HT-29 (cell line): ENCODE measurements at regions not wholly inside any gene's neighbourhood (a gene's known extent, or its start where the extent isn't known, plus 50 kb on each side); places are given as distances from the start of the nearest gene placed in this dataset.
A peak's percentile ranks its signal among the peaks of the same experiment; 100 is the strongest.
"Not testable (repeated sequence)": the region's sequence is repeated elsewhere in the genome, so short reads cannot be mapped to it uniquely, and the experiment has no call there.

ENCODE experiments used
- DNase-seq: peaks from one replicate; pipeline ENCODE4 v3.0.0-alpha.2; 2015; ENCODE audit warnings: low spot score

DNA sequence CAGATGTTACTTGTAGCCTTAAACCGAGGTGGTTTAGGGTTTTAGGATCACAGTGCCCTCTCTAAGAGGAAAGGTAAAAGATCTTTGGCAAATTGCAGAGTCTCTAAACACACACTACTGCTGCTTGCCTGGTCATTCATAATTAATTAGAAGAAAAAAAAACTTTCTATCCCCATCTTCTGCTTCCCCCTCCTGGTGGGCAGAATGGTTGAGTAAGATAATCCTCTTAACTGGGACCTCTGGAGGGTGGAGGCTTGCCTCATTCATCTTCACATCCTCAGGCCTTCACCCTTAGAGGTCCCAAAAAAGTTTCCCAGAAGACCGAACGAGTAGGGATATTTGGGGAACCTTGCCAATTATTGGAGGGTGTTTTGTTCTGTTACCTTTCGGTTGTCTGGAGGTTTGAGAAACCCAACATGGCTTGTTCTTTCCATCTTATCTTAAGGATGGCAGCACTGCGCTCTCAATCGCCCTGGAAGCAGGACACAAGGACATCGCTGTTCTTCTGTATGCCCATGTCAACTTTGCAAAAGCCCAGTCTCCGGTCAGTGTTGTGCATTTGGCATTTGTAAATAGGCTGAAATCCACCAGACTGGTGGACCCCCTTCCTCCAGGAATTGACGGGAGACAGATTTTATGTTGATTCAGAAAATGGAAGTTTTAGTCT lies 97.3 kb upstream of the DMRT1 start:
- no peak for DNase-seq

DNA sequence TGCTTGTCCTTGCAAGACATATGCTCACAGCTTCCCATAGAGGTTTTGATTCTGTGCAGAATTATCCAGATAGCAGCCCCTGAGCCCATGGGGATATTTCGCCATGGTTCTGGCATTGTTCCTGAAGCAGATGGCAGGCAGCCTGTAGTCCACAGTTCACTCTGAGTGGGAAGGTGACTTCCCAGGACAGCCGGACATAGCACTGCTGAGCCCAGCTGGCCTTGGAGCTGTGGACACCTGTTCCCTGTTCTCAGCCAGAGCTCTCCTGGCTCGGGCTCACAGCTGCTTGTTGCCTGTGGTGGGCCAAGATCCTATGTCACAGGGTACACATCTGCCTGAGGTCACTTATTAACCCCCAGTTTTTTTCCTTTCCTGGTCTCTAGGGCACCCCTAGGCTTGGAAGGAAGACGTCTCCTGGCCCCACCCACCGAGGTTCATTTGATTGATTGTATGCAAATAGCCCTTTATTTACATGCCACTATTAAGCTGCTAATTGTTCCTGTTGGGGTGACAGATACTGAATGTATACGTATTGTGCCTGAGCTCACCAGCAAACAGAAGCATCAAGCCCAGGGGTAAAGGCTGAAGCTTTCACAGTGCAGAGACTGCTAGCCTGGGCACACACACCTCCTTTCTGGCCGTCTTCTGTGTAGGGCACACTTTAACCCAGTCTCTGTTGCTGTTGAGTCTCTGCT lies 96.6 kb upstream of the DMRT1 start:
- no peak for DNase-seq

DNA sequence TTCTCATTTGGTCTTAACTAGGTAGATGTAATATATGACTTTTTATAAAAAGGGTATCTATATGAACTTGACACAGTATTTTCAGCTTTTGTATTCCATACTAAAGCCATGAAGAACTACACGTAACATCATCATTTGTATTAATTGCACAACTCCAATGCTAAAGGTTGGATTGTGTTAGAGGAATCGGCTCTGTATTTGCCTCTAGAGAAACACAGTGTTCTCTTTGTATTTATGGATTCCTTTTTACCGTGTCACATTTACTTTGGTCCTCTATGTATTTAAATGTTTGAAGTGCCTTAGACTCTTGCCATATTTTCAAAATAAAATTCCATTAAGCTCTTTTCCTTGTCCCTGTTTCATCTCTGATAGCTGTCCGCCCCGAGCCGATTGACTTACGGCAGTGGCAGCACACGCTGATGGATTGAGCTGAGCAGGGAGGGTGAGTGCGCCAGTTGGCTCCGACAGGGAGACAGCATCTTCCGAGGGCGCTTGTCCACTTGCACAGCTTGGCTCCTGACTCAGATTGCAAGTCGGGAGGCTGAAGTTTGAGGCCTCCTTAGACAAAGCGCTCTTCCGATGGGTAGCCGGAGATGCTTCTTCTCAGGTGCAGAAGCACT lies 95.6 kb upstream of the DMRT1 start:
- no peak for DNase-seq

DNA sequence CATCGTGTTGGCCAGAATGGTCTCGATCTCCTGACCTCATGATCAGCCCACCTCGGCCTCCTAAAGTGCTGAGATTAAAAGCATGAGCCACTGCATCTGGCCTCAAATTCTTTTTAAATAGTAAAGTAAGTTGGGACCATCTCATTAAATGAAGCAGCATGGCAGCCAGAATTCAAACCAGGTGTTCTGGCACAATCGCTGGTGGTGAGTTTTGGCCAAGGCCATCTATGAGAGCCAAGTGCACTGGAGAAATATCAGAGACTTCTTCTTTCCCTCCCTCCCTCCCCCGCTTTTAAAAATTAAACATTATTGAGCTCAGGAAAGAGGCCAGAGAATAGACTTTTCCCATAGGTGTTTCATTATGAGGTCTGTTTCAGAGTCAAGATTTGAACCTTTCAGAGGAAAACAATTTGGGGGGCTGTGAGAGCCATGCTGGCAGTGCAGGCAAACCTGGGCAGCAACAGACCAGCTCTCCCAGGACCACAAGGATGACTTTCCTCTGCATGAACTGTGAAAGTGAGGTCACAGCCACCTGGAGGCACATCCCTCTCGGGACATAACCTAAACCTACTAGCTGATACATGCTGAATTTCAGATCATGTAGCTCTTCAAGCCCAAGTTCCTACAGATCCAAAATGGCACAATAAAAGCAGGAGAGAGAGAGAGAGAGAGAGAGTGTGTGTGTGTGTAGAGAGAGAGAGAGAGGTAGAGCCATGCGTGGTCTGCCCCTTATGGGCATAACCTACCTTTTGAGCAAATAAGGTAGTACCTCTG lies 94.6 kb upstream of the DMRT1 start:
- DNase-seq: no peak

DNA sequence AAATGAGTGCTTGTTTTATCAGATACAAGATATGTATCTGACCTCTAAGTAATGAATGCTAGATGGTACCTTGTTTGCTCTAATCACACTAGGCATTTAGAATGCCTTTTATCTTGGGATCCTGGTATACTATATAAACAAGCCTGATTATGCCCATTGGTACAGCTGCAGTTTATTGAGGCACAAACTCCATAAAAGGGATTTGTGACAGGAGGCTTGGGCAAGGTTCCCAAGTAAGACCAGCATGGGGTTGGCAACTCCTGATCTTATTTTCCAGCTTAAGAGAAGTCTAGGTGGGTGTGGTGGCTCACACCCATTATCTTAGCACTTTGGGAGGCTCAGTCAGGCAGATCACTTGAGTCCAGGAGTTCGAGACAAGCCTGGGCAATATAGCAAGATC lies 93.9 kb upstream of the DMRT1 start:
- DNase-seq: no peak

DNA sequence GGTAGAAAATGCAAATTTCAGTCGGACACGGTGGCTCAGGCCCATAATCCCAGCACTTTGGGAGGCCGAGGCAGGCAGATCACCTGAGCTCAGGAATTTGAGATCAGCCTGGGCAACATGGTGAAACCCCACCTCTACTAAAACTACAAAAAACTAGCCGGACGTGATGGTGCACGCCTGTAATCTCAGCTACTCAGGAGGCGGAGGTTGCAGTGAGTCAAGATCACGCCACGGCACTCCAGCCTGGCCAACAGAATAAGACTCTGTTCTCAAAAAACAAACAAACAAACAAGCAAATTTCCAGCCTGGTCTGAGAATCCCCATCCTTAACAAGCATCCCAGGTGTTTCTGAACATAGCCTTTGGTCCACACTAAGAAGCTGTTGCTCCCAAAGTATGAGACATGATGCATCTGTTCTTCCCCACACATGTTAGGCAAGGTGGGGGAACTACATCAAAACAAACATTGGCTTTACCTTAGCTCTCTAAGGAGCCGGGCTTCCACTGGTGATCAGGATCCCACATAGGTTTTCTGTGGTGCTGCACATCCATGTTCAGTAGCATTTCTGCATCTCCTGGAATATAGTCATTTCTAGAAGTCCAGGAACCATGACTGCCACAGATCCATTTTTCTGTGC lies 92.5 kb upstream of the DMRT1 start:
- no peak for DNase-seq

DNA sequence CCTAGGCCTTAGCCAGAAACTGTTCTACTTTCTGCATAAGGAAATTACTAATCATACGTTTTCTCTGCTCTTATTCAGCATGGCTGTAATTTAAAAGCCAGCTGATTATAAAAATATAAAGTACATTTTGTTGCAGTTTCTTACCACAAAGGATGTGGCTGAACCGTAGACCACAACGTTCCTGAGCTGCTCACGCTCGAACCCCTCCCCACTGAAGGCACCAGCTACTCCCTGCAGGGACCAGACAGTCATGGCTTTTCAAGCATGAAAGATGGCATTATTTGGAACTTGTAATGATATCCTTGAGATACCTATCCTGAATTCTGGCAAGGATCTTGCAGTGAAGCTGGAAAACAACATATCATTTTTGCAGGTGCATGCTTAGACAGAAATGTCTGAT lies 91.8 kb upstream of the DMRT1 start:
- no peak for DNase-seq

DNA sequence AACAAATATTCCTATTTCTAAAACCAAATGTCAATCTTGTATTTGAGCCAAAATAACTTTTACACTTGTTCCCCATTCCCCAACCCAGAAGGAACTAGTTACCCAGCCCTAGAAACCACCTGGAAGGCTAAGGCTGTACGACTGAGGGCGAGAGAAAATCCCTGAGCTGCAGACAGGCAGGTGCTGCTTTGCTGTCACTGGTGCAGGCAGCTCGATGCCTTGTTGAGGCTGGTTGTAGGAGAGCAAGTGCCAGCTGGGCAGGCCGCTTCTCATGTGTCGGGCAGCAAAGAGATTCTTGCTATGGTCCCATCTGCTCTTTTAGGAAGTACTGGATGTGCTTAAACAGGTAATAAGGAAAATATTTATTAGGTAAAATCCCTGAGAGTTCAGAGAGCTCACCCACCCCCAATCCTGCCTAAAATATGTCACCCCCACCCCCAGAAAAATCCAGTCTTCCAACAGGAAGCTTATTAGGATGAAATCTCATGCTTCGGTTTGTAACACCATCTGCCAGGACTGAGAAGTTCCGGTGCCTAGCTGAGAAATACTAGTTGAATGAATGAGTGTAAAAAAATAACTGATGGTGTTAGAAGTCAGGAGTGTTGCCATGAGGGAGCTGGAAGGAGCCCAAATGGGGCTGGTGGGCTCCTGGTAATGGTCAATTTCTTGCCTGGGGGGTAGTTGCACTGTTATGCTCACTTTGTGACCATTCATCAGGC lies 91.1 kb upstream of the DMRT1 start:
- DNase-seq: no peak

DNA sequence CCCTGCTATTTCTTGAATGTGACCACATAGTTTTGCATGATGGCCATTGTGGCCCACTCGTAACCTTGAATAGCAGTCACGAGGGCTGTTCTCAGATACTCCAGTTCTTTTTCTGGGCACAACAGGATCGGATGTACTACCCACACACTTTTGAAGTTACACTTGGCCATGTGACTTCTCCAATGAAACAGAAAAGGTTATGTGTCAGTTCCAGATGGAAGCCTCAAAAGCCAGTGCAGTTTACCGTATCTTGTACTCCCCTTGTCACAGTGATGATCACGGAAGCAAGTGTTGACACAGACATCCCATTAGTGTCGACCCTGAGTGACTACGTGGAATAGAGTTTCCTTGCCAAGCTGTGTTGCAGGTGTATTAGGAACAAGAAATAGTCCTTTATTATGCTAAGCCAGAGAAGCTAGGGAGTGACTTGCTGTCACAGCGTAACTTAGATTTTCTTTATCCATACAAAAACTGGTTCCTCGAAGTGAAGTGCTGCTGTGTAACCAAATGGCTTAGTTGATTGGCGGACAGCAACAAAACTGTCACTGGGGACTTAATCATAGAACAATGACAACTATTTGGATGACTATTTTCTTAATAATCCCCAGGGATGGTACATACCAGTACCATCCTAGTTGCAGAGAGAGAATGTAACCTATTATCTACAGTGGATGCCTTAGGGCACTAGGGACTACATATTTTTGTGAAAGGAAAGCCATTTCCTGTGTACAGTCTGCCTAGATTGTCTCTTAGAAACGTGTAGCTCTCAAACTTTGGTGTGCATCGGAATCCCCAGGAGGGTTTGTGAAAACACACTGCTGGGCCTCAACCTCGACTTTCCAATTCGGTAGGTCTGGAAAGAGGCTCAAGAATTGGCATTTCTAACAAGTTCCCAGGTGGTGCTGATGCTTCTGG lies 90.1 kb upstream of the DMRT1 start:
- DNase-seq: no peak

DNA sequence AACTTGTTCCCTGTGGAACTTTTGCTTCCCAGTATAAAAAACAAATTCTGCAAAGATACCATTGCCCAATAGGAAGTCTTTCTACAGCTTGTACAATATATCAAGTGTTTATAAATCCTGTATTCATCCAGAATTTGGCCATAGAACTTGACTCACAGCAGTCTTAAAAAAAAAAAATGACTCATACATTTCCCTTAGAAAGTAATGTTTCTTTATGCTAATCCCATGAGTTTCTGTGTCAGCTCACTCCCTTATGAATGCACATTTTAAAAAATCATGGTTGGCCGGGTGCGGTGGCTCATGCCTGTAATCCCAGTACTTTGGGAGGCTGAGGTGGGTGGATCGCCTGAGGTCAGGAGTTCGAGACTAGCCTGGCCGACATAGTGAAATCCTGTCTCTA lies 89.3 kb upstream of the DMRT1 start:
- no peak for DNase-seq

DNA sequence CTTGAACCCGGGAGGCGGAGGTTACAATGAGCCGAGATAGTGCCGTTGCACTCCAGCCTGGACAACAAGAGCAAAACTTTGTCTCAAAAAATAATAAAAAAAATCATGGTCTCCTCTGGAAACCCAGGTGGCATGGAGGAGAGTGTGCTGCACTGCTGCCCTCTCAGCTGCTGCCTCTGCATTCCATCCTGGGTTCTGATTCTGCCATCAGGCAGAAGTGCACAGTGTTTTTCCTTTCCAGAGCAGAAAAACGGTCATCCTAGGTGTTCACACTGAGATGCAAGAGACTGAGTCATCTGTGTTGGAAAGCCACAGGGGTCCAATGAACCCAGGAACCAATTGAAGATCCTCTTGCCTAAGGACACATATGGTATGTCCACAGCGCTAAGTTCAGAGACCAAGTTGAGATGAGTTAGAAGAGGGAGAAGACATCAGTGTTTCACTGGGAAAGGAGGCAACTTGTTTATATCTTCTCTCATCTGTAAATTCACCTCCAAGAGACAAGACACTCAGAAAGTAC lies 88.8 kb upstream of the DMRT1 start:
- DNase-seq: no peak

DNA sequence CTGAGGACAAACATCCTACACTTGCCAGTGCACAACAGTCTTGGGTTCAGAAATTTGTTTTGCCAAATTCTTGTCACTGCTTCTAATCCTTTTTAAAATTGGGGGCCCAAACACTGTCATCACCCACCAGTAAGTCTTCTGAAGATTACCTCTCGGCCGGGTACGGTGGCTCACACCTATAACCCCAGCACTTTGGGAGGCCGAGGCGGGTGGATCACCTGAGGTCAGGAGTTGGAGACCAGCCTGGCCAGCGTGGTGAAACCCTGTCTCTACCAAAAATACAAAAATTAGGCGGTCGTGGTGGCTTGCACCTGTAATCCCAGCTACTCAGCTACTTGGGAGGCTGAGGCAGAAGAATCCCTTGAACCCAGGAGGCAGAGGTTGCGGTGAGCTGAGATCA lies 87.8 kb upstream of the DMRT1 start:
- not testable (repeated sequence) for DNase-seq

DNA sequence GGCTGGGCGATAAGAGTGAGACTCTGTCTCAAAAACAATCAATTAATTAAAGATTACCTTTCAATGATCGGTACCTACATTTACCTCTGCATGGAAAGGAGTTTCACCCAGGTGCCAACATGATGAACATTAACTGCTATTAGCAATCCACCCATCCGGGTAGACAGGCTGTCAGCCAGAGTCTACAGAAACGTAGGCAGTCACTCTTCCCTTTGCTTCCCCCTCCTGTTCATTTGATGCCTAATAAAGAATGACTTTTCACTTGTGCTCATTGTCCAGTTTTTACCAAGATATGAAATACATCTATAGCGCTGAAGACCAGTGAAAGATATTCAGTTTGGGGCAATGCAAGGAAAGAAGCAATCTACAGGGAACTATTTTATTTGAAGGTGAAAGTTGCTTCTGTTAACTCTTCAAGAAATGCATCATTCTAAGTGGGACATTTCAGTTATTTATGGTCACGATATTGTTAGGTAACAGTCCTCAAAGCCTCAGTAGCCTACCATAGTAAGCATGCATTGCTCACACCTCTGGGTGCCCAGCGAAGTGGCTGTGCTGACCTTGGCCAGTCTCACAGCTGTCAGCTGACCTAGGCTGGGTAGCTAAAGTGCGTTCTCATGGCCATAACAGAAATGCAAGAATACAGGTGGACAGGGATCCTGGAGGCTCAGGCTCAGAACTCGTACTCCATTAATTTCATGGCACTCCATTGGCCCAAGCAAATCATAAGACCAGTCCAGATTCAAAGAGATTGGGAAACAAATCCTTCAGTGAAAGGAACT lies 87.2 kb upstream of the DMRT1 start:
- DNase-seq: peak; percentile 21

DNA sequence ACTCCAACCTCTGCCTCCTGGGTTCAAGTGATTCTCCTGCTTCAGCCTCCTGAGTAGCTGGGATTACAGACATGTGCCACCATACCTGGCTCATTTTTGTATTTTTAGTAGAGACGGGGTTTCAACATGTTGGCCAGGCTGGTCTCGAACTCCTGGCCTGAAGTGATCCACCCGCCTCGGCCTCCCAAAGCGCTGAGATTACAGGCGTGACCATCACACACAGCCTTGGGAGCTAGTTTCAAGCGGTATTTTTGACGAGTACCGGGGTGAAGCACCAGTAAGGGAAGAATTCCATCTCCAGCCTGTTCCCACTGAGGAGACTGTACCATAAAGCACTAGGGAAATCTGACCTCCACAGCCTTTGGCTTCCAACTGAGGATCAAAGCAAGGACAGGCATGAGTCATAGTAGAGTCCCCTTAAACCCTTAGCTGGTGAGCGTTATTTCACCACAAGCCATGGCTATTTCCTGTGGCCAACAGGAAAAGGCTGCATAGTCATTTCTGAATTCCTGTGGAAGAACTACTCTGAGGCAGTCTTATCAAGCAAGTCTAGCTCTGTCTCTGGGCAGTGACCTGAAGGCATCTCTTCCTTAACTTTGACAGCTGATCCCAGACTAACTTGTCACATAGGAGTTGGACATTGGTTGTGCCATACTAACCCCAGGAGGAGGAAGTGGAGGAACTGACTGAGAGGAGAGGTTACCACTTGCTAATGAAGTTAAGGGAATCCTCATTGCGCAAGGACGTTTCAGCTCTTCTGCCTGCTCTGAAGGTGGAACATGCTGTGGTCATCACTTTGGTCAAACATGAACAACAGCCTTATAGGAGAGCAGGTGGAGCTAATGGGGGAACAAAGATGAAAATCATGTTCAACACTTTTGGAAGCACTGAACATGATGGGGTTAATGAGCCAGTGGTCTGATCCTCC lies 85.8 kb upstream of the DMRT1 start:
- DNase-seq: peak; percentile 52

DNA sequence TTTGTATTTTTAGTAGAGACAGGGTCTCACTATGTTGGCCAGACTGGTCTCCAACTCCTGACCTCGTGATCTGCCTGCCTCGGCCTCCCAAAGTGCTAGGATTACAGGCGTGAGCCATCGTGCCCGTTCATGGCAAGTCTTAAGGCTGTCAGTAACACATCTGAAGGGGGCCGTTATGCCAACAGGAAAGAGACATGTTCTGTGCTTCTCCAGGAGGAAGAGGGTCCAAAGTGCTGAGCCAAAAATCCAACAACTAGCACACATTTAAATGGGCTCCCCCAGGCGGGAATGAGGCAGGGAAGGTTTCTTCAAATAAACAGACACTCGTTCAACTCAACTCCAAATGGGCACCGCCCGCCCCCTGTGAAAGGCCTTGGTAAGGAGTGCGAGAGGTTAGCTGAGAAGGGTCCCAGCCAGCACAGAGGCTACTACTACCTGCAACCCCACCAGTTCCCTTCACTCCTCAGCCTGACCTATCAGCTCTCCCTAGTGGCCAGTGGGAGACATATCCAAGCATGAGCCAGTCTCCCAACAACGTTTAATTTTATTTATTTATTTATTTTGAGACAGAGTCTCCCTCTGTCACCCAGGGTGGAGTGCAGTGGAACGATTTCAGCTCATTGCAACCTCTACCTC lies 84.1 kb upstream of the DMRT1 start:
- peak; percentile 49 for DNase-seq

DNA sequence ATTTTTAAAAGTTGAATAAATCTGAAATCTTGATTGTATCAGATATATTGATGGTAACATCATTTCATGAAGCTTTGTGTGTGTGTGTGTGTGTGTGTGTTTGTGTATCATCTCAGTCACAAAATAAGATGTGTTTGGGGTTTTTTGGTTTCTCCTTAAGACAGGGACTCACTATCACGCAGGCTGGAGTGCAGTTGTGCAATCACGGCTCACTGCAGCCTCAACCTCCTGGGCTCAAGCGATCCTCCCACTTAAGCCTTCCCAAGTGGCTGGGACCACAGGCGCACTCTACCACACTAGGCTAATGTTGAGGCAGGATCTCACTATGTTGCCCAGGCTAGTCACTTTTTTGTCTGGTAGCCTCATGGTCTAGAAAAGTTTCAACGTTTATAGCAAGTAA lies 83.4 kb upstream of the DMRT1 start:
- DNase-seq: no peak

DNA sequence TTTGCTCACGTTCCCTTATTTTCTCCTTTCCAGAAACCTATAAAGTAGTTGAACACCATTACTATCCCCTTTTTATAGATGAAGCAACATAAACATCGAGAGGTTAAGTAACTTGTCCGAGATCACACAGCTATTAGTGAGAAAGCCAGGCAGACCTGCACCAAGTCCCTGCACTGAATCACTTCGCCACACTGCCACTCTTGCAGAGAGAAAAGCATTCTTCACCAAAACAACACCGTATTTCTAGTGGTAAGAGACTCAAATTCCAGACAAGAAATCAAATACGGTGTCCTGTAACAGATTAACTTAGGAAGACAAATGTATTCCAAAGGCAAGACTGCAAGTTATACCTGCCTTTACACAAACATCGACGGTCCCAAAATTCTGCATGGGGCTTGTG lies 82.0 kb upstream of the DMRT1 start:
- no peak for DNase-seq
